GM23338 (cell line): ENCODE measurements at regions not wholly inside any gene's neighbourhood (a gene's known extent, or its start where the extent isn't known, plus 50 kb on each side); places are given as distances from the start of the nearest gene placed in this dataset.

Experiments used
- CREB1 ChIP-seq: fragments of 250-450 bp; sonication (Bioruptor Pico); IDR thresholded peaks from 2 replicates; pipeline ENCODE4 v1.5.0; 2020; ENCODE audit warnings: low read depth, mild to moderate bottlenecking, moderate library complexity
- EZH2 ChIP-seq: fragments of 200-600 bp; sonication (generic); IDR thresholded peaks from one replicate; pipeline ENCODE4 v1.8.0; 2017; ENCODE audit warnings: antibody characterized with exemption, mild to moderate bottlenecking, low read depth; ENCODE audit not compliant: unreplicated experiment
- EZH2phosphoT487 ChIP-seq: fragments of 200-600 bp; sonication (generic); IDR thresholded peaks from one replicate; pipeline ENCODE4 v1.8.1; 2018; ENCODE audit warnings: antibody characterized with exemption; ENCODE audit not compliant: unreplicated experiment
- JUNB ChIP-seq: IDR thresholded peaks from one replicate; pipeline ENCODE4 v1.6.1; 2016; ENCODE audit warnings: antibody characterized with exemption; ENCODE audit not compliant: unreplicated experiment
- NANOG ChIP-seq: IDR thresholded peaks from 2 replicates; pipeline ENCODE4 v1.6.1; 2016; ENCODE audit warnings: antibody characterized with exemption, borderline replicate concordance
- POLR2AphosphoS5 ChIP-seq: IDR thresholded peaks from 2 replicates; pipeline ENCODE4 v1.6.1; 2016; ENCODE audit warnings: antibody characterized with exemption, low read depth
- STAT1 ChIP-seq: IDR thresholded peaks from one replicate; pipeline ENCODE4 v1.6.1; 2016; ENCODE audit warnings: antibody characterized with exemption; ENCODE audit not compliant: unreplicated experiment
- ZNF114 ChIP-seq: fragments of 250-450 bp; sonication (Bioruptor Pico); IDR thresholded peaks from 2 replicates; pipeline ENCODE4 v1.5.0; 2020; ENCODE audit warnings: mild to moderate bottlenecking, moderate library complexity
- ZNF331 ChIP-seq: fragments of 250-450 bp; sonication (Bioruptor Pico); IDR thresholded peaks from 2 replicates; pipeline ENCODE4 v1.5.0; 2020; ENCODE audit warnings: low read depth, mild to moderate bottlenecking, moderate library complexity
- TF ChIP-seq, protein P1 (sequence below): IDR thresholded peaks from one replicate; pipeline ENCODE4 v1.6.1; 2018; ENCODE audit warnings: antibody characterized with exemption; ENCODE audit not compliant: unreplicated experiment
- TF ChIP-seq, protein P2 (sequence below), 2 experiments: fragments of 200-600 bp in 1 of 2; sonication (generic) in 1 of 2; conservative IDR thresholded peaks; 2 replicates each; pipeline versions ENCODE4 v1.5.1 to v1.6.1; 2016 to 2017; ENCODE audit warnings: antibody characterized with exemption in 2 of 2, low read depth in 2 of 2, mild to moderate bottlenecking in 2 of 2, moderate library complexity in 1 of 2
- TF ChIP-seq, protein P3 (sequence below): IDR thresholded peaks from 2 replicates; pipeline ENCODE4 v1.6.1; 2016; ENCODE audit warnings: antibody characterized with exemption
- TF ChIP-seq, protein P4 (sequence below): fragments of 250-450 bp; sonication (Bioruptor Pico); IDR thresholded peaks from 2 replicates; pipeline ENCODE4 v1.5.0; 2020; ENCODE audit warnings: mild to moderate bottlenecking, moderate library complexity

DNA sequence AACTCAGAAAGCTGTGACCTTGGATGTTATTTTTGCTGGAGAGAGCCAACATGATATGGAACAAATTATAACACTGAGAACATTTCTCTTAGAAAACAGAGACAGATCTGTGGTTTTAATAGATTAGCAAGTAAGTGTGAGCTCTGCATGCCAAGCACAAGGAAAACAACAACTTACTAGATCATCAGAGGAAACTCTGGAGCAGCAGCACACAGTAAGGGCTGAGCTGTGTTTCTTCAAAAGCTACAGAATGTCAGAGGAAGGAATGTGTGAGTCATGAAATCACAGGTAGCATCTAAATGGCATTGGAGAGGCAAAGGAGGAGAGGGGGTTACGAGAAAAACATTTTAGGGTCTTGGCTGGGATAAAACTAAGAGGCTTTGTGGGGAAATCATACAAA, 283.4 kb upstream of the FZD8 start:
- TF ChIP-seq, protein P1, sequence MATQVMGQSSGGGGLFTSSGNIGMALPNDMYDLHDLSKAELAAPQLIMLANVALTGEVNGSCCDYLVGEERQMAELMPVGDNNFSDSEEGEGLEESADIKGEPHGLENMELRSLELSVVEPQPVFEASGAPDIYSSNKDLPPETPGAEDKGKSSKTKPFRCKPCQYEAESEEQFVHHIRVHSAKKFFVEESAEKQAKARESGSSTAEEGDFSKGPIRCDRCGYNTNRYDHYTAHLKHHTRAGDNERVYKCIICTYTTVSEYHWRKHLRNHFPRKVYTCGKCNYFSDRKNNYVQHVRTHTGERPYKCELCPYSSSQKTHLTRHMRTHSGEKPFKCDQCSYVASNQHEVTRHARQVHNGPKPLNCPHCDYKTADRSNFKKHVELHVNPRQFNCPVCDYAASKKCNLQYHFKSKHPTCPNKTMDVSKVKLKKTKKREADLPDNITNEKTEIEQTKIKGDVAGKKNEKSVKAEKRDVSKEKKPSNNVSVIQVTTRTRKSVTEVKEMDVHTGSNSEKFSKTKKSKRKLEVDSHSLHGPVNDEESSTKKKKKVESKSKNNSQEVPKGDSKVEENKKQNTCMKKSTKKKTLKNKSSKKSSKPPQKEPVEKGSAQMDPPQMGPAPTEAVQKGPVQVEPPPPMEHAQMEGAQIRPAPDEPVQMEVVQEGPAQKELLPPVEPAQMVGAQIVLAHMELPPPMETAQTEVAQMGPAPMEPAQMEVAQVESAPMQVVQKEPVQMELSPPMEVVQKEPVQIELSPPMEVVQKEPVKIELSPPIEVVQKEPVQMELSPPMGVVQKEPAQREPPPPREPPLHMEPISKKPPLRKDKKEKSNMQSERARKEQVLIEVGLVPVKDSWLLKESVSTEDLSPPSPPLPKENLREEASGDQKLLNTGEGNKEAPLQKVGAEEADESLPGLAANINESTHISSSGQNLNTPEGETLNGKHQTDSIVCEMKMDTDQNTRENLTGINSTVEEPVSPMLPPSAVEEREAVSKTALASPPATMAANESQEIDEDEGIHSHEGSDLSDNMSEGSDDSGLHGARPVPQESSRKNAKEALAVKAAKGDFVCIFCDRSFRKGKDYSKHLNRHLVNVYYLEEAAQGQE, result no peak
- TF ChIP-seq, protein P2, sequence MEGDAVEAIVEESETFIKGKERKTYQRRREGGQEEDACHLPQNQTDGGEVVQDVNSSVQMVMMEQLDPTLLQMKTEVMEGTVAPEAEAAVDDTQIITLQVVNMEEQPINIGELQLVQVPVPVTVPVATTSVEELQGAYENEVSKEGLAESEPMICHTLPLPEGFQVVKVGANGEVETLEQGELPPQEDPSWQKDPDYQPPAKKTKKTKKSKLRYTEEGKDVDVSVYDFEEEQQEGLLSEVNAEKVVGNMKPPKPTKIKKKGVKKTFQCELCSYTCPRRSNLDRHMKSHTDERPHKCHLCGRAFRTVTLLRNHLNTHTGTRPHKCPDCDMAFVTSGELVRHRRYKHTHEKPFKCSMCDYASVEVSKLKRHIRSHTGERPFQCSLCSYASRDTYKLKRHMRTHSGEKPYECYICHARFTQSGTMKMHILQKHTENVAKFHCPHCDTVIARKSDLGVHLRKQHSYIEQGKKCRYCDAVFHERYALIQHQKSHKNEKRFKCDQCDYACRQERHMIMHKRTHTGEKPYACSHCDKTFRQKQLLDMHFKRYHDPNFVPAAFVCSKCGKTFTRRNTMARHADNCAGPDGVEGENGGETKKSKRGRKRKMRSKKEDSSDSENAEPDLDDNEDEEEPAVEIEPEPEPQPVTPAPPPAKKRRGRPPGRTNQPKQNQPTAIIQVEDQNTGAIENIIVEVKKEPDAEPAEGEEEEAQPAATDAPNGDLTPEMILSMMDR (conservative IDR thresholded peaks at IDR 0.05; ENCODE audit: low read depth in 2 of 2), result no peak
- no peak for TF ChIP-seq EZH2
- no peak for TF ChIP-seq POLR2AphosphoS5
- no peak for TF ChIP-seq EZH2phosphoT487
- TF ChIP-seq ZNF114 (CRISPR knock-in tag), result no peak
- TF ChIP-seq, protein P3, sequence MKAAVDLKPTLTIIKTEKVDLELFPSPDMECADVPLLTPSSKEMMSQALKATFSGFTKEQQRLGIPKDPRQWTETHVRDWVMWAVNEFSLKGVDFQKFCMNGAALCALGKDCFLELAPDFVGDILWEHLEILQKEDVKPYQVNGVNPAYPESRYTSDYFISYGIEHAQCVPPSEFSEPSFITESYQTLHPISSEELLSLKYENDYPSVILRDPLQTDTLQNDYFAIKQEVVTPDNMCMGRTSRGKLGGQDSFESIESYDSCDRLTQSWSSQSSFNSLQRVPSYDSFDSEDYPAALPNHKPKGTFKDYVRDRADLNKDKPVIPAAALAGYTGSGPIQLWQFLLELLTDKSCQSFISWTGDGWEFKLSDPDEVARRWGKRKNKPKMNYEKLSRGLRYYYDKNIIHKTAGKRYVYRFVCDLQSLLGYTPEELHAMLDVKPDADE, result no peak
- TF ChIP-seq CREB1 (CRISPR knock-in tag), result no peak
- no peak for TF ChIP-seq JUNB
- TF ChIP-seq, protein P4, sequence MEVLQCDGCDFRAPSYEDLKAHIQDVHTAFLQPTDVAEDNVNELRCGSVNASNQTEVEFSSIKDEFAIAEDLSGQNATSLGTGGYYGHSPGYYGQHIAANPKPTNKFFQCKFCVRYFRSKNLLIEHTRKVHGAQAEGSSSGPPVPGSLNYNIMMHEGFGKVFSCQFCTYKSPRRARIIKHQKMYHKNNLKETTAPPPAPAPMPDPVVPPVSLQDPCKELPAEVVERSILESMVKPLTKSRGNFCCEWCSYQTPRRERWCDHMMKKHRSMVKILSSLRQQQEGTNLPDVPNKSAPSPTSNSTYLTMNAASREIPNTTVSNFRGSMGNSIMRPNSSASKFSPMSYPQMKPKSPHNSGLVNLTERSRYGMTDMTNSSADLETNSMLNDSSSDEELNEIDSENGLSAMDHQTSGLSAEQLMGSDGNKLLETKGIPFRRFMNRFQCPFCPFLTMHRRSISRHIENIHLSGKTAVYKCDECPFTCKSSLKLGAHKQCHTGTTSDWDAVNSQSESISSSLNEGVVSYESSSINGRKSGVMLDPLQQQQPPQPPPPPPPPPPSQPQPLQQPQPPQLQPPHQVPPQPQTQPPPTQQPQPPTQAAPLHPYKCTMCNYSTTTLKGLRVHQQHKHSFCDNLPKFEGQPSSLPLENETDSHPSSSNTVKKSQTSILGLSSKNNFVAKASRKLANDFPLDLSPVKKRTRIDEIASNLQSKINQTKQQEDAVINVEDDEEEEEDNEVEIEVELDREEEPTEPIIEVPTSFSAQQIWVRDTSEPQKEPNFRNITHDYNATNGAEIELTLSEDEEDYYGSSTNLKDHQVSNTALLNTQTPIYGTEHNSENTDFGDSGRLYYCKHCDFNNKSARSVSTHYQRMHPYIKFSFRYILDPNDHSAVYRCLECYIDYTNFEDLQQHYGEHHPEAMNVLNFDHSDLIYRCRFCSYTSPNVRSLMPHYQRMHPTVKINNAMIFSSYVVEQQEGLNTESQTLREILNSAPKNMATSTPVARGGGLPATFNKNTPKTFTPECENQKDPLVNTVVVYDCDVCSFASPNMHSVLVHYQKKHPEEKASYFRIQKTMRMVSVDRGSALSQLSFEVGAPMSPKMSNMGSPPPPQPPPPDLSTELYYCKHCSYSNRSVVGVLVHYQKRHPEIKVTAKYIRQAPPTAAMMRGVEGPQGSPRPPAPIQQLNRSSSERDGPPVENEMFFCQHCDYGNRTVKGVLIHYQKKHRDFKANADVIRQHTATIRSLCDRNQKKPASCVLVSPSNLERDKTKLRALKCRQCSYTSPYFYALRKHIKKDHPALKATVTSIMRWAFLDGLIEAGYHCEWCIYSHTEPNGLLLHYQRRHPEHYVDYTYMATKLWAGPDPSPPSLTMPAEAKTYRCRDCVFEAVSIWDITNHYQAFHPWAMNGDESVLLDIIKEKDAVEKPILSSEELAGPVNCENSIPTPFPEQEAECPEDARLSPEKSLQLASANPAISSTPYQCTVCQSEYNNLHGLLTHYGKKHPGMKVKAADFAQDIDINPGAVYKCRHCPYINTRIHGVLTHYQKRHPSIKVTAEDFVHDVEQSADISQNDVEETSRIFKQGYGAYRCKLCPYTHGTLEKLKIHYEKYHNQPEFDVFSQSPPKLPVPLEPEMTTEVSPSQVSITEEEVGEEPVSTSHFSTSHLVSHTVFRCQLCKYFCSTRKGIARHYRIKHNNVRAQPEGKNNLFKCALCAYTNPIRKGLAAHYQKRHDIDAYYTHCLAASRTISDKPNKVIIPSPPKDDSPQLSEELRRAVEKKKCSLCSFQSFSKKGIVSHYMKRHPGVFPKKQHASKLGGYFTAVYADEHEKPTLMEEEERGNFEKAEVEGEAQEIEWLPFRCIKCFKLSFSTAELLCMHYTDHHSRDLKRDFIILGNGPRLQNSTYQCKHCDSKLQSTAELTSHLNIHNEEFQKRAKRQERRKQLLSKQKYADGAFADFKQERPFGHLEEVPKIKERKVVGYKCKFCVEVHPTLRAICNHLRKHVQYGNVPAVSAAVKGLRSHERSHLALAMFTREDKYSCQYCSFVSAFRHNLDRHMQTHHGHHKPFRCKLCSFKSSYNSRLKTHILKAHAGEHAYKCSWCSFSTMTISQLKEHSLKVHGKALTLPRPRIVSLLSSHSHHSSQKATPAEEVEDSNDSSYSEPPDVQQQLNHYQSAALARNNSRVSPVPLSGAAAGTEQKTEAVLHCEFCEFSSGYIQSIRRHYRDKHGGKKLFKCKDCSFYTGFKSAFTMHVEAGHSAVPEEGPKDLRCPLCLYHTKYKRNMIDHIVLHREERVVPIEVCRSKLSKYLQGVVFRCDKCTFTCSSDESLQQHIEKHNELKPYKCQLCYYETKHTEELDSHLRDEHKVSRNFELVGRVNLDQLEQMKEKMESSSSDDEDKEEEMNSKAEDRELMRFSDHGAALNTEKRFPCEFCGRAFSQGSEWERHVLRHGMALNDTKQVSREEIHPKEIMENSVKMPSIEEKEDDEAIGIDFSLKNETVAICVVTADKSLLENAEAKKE (CRISPR knock-in tag), result no peak
- TF ChIP-seq NANOG, result no peak
- no peak for TF ChIP-seq STAT1
- no peak for TF ChIP-seq ZNF331 (CRISPR knock-in tag)
